HG03135 (cell line): ENCODE measurements at regions not wholly inside any gene's neighbourhood (a gene's known extent, or its start where the extent isn't known, plus 50 kb on each side); places are given as distances from the start of the nearest gene placed in this dataset.
"Not testable (repeated sequence)": the region's sequence is repeated elsewhere in the genome, so short reads cannot be mapped to it uniquely, and the experiment has no call there.

Experiments
- ATAC-seq: cut with Tn5 transposase; IDR thresholded peaks from one replicate; pipeline ENCODE4 v1.9.1; 2021; ENCODE audit warnings: mild to moderate bottlenecking, moderate library complexity; ENCODE audit not compliant: unreplicated experiment

GRCh38 chr6:99801805-99802204, 192.2 kb downstream of the MCHR2 start:
- ATAC-seq = no peak

- no peak for ATAC-seq
Observed at GRCh38 chr6:99802396-99803031, 191.5 kb downstream of the MCHR2 start.

GRCh38 chr6:99808992-99809391, 185.0 kb downstream of the MCHR2 start:
- no peak for ATAC-seq

GRCh38 chr6:99810295-99810694, 183.7 kb downstream of the MCHR2 start:
- ATAC-seq = no peak

GRCh38 chr6:99810942-99811620, 182.9 kb downstream of the MCHR2 start:
- no peak for ATAC-seq

GRCh38 chr6:99811636-99812035, 182.4 kb downstream of the MCHR2 start:
- no peak for ATAC-seq

- ATAC-seq = no peak
Observed at GRCh38 chr6:99813565-99813964, 180.5 kb downstream of the MCHR2 start.

GRCh38 chr6:99814230-99814928, 179.6 kb downstream of the MCHR2 start:
- no peak for ATAC-seq

- no peak for ATAC-seq
Observed at GRCh38 chr6:99816795-99817194, 177.2 kb downstream of the MCHR2 start.

GRCh38 chr6:99818161-99818560, 175.9 kb downstream of the MCHR2 start:
- ATAC-seq = no peak

GRCh38 chr6:99819853-99820252, 174.2 kb downstream of the MCHR2 start:
- no peak for ATAC-seq

- ATAC-seq = no peak
Observed at GRCh38 chr6:99821164-99821563, 172.9 kb downstream of the MCHR2 start.

- ATAC-seq = peak; percentile 62
Observed at GRCh38 chr6:99822741-99823512, 171.1 kb downstream of the MCHR2 start.

- not testable (repeated sequence) for ATAC-seq
Observed at GRCh38 chr6:99823513-99824235, 170.3 kb downstream of the MCHR2 start.

GRCh38 chr6:99833034-99833433, 161.0 kb downstream of the MCHR2 start:
- ATAC-seq = no peak

- ATAC-seq = no peak
Observed at GRCh38 chr6:99836471-99836870, 157.6 kb downstream of the MCHR2 start.

GRCh38 chr6:99838607-99839006, 155.4 kb downstream of the MCHR2 start:
- no peak for ATAC-seq

GRCh38 chr6:99841297-99841696, 152.7 kb downstream of the MCHR2 start:
- ATAC-seq = no peak

GRCh38 chr6:99846006-99846405, 148.0 kb downstream of the MCHR2 start:
- no peak for ATAC-seq

GRCh38 chr6:99850841-99851240, 143.2 kb downstream of the MCHR2 start:
- ATAC-seq = no peak

GRCh38 chr6:99852031-99852430, 142.0 kb downstream of the MCHR2 start:
- ATAC-seq = no peak
